Aorta (tissue), 5 donors: ENCODE measurements at regions not wholly inside any gene's neighbourhood (a gene's known extent, or its start where the extent isn't known, plus 50 kb on each side); places are given as distances from the start of the nearest gene placed in this dataset.

Experiments used
- ATAC-seq: fragments of 200-7000 bp; cut with Tn5 transposase; one replicate; pipeline ENCODE4 v1.9.1; 2022; ENCODE audit warnings: moderate library complexity; ENCODE audit not compliant: low FRiP score
- DNase-seq, 2 donors: peaks; one replicate each; pipeline ENCODE4 v3.0.0-alpha.2; 2020
- H3K27ac ChIP-seq, 2 donors: one replicate each; pipeline ENCODE4 v1.5.1; 2013; ENCODE audit warnings: low read length in 2 of 2, mild to moderate bottlenecking in 2 of 2, moderate library complexity in 2 of 2, control low read depth in 1 of 2, inconsistent platforms in 1 of 2, low read depth in 1 of 2
- H3K27me3 ChIP-seq, 2 donors: one replicate each; pipeline ENCODE4 v1.6.1; 2013; ENCODE audit warnings: control low read depth in 1 of 2, low read length in 1 of 2, mild to moderate bottlenecking in 1 of 2, moderate library complexity in 1 of 2; ENCODE audit not compliant: insufficient read depth in 2 of 2, control insufficient read depth in 1 of 2
- H3K36me3 ChIP-seq, 2 donors: one replicate each; pipeline ENCODE4 v1.6.1; 2013; ENCODE audit warnings: control low read depth in 1 of 2, low read length in 1 of 2, mild to moderate bottlenecking in 1 of 2; ENCODE audit not compliant: insufficient read depth in 2 of 2, control insufficient read depth in 1 of 2
- H3K4me1 ChIP-seq, 2 donors: one replicate each; pipeline ENCODE4 v1.6.1; 2013; ENCODE audit warnings: low read length in 2 of 2, control low read depth in 1 of 2, mild to moderate bottlenecking in 1 of 2, moderate library complexity in 1 of 2; ENCODE audit not compliant: insufficient read depth in 2 of 2, control insufficient read depth in 1 of 2
- H3K4me3 ChIP-seq, 2 donors: one replicate each; pipeline ENCODE4 v1.5.1; 2013; ENCODE audit warnings: low read length in 2 of 2, control low read depth in 1 of 2, mild to moderate bottlenecking in 1 of 2
- H3K9me3 ChIP-seq: one replicate; pipeline ENCODE4 v1.6.1; 2013; ENCODE audit warnings: mild to moderate bottlenecking, low read length; ENCODE audit not compliant: control insufficient read depth
- WGBS, 2 donors: extraction: QIAGEN DNeasy Blood & Tissue Kit; methylation state at CpG; one replicate each; pipeline ENCODE4 v1.1.7; 2013; 5-methylcytosine and 5-hydroxymethylcytosine counted together
- intact Hi-C, 2 donors: fragments of 100-400 bp; cut with DNase I; formaldehyde crosslinking; loops; one replicate each; pipeline versions ENCODE4 v1.14.2 to v1.15.0; 2022
- donor health status: healthy with polysubstance abuse.
- donor health status: Bipolar disorder and iron deficiency.
- donor health status: DM: no; HTN: no; CAD: no.
- donor health status: DM: no; HTN: no; CAD: no.
- donor health status: DM: yes; HTN: yes; CAD: no.

DNA sequence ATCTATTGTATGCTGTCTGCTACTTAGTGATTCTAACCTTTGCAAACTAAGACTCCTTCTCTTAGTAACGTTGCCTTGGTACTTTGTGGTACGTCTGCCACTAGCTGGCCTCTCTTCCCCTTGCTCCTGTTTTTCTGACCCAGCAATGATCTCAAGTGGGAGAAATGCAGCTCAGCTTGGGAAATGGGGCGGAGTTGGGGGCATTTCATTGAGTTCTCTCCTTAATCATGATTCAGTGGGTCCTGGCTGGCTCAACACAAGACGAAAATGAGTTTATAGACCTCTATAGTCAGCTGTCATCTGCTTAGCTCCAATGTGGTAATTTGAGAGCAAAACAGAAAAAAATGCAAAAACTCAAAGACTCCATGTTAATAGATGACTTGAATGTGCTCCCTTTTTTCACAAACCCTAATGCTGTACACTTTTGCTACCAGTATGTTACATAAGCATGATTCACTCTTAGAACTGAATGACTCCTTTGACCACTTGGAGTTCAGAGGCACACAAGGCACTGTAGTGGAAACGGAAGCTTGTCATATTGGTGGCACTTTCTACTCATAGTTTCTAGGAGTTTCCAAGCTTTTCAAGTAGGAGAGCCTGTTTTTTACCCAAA lies 55.3 kb upstream of the SOX4 start:
- ATAC-seq (no peak), DNase-seq (no peak)
- Histone ChIP-seq H3K4me3 (no peak overlapping the region), H3K36me3 (no peaks in the 10 kb centered on the region), H3K27ac (no peak overlapping the region), H3K27me3 (no peaks in the 10 kb centered on the region), H3K9me3 (peaks cover 2% of the 10 kb centered on the region), H3K4me1 (no peaks in the 10 kb centered on the region)
- 63 to 72% methylated on average over 5 of the region's 5 CpGs for WGBS, 2 donors
- intact Hi-C loops, result no loop called here

DNA sequence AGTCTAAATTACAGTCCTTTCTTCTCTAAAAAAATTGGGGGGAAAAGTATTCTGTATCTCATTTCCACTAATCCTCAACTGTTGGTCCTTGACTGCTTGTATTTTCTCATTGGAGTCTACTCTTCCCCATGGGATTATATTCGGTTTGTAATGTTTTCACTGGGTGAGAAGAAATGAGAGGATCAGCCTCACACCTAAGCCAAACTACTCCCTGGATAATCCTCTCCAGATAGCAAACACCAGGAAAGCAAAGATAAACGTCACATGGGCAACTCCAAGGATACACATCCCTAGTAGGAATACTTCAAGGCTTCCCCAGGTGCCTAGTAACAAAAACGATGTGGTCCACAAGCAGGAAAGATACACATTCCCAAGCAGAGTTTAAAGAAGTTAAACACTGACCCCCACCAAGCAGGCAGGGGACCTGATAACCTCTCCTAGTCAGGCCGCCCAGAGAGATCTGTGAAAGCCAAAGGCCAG lies 53.9 kb upstream of the SOX4 start:
- no peaks in the 10 kb centered on the region for H3K27me3 ChIP-seq
- H3K4me1 ChIP-seq, result no peaks in the 10 kb centered on the region
- peaks cover 2% of the 10 kb centered on the region for H3K9me3 ChIP-seq
- 62 to 63% methylated on average over 4 of the region's 4 CpGs for WGBS, 2 donors
- intact Hi-C loops, result no loop called here
- ATAC-seq (no peak), DNase-seq (no peak)
- H3K4me3 ChIP-seq, result no peak overlapping the region
- no peaks in the 10 kb centered on the region for H3K36me3 ChIP-seq
- H3K27ac ChIP-seq, result no peak overlapping the region
